Gastrocnemius medialis (tissue), 4 donors: ENCODE measurements at regions not wholly inside any gene's neighbourhood (a gene's known extent, or its start where the extent isn't known, plus 50 kb on each side); places are given as distances from the start of the nearest gene placed in this dataset.

Experiments used
- POLR2A ChIP-seq, 2 donors: fragments of 450-650 bp; IDR thresholded peaks; one replicate each; pipeline ENCODE4 v1.6.1; 2017; ENCODE audit warnings: antibody characterized with exemption in 2 of 2, mild to moderate bottlenecking in 2 of 2, moderate library complexity in 2 of 2
- TF ChIP-seq, protein P1 (sequence below), 5 experiments: fragments of 450-650 bp in 3 of 5; fragments of 200-600 bp in 2 of 5; sonication (generic) in 2 of 5; IDR thresholded peaks in 4 of 5; conservative IDR thresholded peaks in 1 of 5; 1 replicate in 4 of 5; 2 replicates in 1 of 5; pipeline ENCODE4 v1.5.1; 2016 to 2019; ENCODE audit warnings: antibody characterized with exemption in 5 of 5, mild to moderate bottlenecking in 3 of 5, moderate library complexity in 3 of 5

DNA sequence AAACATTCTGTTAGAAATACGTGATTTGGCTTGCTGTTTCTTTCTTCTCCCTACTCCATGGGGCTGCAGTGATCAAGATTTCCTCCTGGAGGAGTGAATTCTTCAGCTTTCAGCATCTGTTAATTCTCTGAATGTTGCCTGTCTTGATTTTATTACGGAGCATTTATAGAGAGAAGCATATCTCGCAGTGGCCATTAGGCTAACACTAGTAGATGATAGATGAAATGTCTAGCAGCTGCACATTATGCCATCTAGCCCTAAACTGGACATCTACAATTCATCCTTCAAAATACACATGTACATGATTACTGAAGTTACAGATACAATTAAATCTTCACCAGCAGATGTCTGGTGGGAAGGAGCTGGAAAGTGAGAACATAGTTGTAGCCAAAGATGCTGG is 769.8 kb upstream of the NECTIN3 start:
- TF ChIP-seq, protein P1, sequence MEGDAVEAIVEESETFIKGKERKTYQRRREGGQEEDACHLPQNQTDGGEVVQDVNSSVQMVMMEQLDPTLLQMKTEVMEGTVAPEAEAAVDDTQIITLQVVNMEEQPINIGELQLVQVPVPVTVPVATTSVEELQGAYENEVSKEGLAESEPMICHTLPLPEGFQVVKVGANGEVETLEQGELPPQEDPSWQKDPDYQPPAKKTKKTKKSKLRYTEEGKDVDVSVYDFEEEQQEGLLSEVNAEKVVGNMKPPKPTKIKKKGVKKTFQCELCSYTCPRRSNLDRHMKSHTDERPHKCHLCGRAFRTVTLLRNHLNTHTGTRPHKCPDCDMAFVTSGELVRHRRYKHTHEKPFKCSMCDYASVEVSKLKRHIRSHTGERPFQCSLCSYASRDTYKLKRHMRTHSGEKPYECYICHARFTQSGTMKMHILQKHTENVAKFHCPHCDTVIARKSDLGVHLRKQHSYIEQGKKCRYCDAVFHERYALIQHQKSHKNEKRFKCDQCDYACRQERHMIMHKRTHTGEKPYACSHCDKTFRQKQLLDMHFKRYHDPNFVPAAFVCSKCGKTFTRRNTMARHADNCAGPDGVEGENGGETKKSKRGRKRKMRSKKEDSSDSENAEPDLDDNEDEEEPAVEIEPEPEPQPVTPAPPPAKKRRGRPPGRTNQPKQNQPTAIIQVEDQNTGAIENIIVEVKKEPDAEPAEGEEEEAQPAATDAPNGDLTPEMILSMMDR (IDR thresholded peaks at IDR 0.05 in 4 of 5, conservative IDR thresholded peaks at IDR 0.05 in 1 of 5), result no peak
- no peak for TF ChIP-seq POLR2A (IDR thresholded peaks at IDR 0.05)
